Astrocyte (in vitro differentiated cells and primary cell): ENCODE measurements at regions not wholly inside any gene's neighbourhood (a gene's known extent, or its start where the extent isn't known, plus 50 kb on each side); places are given as distances from the start of the nearest gene placed in this dataset.

Source experiments
- DNase-seq: peaks from one replicate; pipeline ENCODE4 v3.0.0-alpha.2; 2010; ENCODE audit warnings: low read depth
- FAIRE-seq: peaks from 2 replicates; lab custom pipeline; 2011; peaks lifted over from hg19 to GRCh38; lab: Jason Lieb, UNC
- H2AFZ ChIP-seq: 2 replicates; pipeline ENCODE4 v1.6.0; 2012; ENCODE audit warnings: low read depth, low read length, inconsistent platforms
- H3K27ac ChIP-seq: 2 replicates; pipeline ENCODE4 v1.5.1; 2011; ENCODE audit warnings: low read depth, low read length, inconsistent platforms
- H3K27me3 ChIP-seq: 2 replicates; pipeline ENCODE4 v1.6.0; 2011; ENCODE audit warnings: low read length, inconsistent platforms; ENCODE audit not compliant: insufficient read depth
- H3K36me3 ChIP-seq: 2 replicates; pipeline ENCODE4 v1.5.1; 2011; ENCODE audit warnings: low read length, inconsistent platforms; ENCODE audit not compliant: insufficient read depth
- H3K4me1 ChIP-seq: 2 replicates; pipeline ENCODE4 v1.5.1; 2011; ENCODE audit warnings: low read length, inconsistent platforms; ENCODE audit not compliant: insufficient read depth
- H3K4me2 ChIP-seq: 2 replicates; pipeline ENCODE4 v1.6.0; 2012; ENCODE audit warnings: low read length, inconsistent platforms
- H3K4me3 ChIP-seq: 2 replicates; pipeline ENCODE4 v1.5.1; 2011; ENCODE audit warnings: low read depth, mild to moderate bottlenecking, low read length, inconsistent platforms; ENCODE audit not compliant: insufficient read depth
- H3K79me2 ChIP-seq: 2 replicates; pipeline ENCODE4 v1.6.0; 2012; ENCODE audit warnings: mild to moderate bottlenecking, low read length, inconsistent platforms; ENCODE audit not compliant: insufficient read depth
- H3K9ac ChIP-seq: 2 replicates; pipeline ENCODE4 v1.6.0; 2012; ENCODE audit warnings: mild to moderate bottlenecking, low read length, inconsistent platforms
- H3K9me3 ChIP-seq: 2 replicates; pipeline ENCODE4 v1.5.1; 2012; ENCODE audit warnings: low read depth, mild to moderate bottlenecking, low read length, inconsistent platforms; ENCODE audit not compliant: insufficient read depth
- H4K20me1 ChIP-seq: 2 replicates; pipeline ENCODE4 v1.6.0; 2012; ENCODE audit warnings: low read length, inconsistent platforms; ENCODE audit not compliant: insufficient read depth
- H3K27ac Mint-ChIP-seq: one replicate; pipeline ENCODE4 v1.8.0; 2021; ENCODE audit warnings: mild to moderate bottlenecking, mixed read lengths; ENCODE audit not compliant: unreplicated experiment
- H3K27me3 Mint-ChIP-seq: one replicate; pipeline ENCODE4 v1.8.0; 2021; ENCODE audit warnings: low read depth, mixed read lengths; ENCODE audit not compliant: unreplicated experiment
- H3K36me3 Mint-ChIP-seq: one replicate; pipeline ENCODE4 v1.8.0; 2021; ENCODE audit warnings: low read depth, mixed read lengths; ENCODE audit not compliant: unreplicated experiment
- H3K4me1 Mint-ChIP-seq: one replicate; pipeline ENCODE4 v1.8.0; 2021; ENCODE audit warnings: low read depth, mixed read lengths; ENCODE audit not compliant: unreplicated experiment
- H3K4me3 Mint-ChIP-seq: one replicate; pipeline ENCODE4 v1.8.0; 2021; ENCODE audit warnings: mild to moderate bottlenecking, moderate library complexity, mixed read lengths; ENCODE audit not compliant: unreplicated experiment
- H3K9me3 Mint-ChIP-seq: one replicate; pipeline ENCODE4 v1.8.0; 2021; ENCODE audit warnings: mild to moderate bottlenecking, mixed read lengths; ENCODE audit not compliant: unreplicated experiment
- EZH2 ChIP-seq: IDR thresholded peaks from 2 replicates; pipeline ENCODE4 v1.6.1; 2012; ENCODE audit warnings: mild to moderate bottlenecking, low read length, inconsistent platforms; ENCODE audit not compliant: insufficient read depth
- TF ChIP-seq, protein P1 (sequence below): IDR thresholded peaks from 2 replicates; pipeline ENCODE4 v1.5.1; 2011; ENCODE audit warnings: low read depth, mild to moderate bottlenecking, inconsistent platforms, low read length, moderate library complexity; ENCODE audit not compliant: insufficient read depth

DNA sequence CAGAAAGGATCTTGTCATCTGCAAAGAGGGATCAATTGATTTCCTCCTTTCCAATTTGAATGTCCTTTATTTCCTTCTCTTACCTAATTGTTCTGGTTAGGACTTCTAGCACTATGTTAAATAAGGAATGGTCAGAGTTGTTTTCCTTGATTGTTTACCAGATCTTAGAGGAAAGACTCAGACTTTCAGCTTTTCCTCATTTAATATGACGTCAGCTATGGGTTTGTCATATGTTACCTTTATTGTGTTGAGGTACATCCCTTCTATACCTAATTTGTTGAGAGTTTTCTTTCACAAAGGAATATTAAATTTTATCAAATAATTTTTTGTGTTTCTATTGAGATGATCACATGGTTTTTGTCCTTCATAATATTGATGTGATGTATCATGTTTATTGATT, 656.5 kb upstream of the GRAMD2B start:
- Mint-ChIP-seq H3K9me3 (peaks cover 7% of the 10 kb centered on the region), H3K4me1 (no peaks in the 10 kb centered on the region), H3K27ac (no peak overlapping the region), H3K4me3 (no peak overlapping the region), H3K36me3 (no peaks in the 10 kb centered on the region), H3K27me3 (no peaks in the 10 kb centered on the region)
- Histone ChIP-seq H3K4me1 (no peaks in the 10 kb centered on the region), H2AFZ (no peak overlapping the region), H3K4me2 (no peak overlapping the region), H3K79me2 (no peaks in the 10 kb centered on the region), H3K9me3 (no peaks in the 10 kb centered on the region), H3K27me3 (no peaks in the 10 kb centered on the region), H4K20me1 (no peaks in the 10 kb centered on the region), H3K4me3 (no peak overlapping the region), H3K27ac (no peak overlapping the region), H3K36me3 (no peaks in the 10 kb centered on the region), H3K9ac (no peak overlapping the region)
- no peak for DNase-seq
- TF ChIP-seq, protein P1, sequence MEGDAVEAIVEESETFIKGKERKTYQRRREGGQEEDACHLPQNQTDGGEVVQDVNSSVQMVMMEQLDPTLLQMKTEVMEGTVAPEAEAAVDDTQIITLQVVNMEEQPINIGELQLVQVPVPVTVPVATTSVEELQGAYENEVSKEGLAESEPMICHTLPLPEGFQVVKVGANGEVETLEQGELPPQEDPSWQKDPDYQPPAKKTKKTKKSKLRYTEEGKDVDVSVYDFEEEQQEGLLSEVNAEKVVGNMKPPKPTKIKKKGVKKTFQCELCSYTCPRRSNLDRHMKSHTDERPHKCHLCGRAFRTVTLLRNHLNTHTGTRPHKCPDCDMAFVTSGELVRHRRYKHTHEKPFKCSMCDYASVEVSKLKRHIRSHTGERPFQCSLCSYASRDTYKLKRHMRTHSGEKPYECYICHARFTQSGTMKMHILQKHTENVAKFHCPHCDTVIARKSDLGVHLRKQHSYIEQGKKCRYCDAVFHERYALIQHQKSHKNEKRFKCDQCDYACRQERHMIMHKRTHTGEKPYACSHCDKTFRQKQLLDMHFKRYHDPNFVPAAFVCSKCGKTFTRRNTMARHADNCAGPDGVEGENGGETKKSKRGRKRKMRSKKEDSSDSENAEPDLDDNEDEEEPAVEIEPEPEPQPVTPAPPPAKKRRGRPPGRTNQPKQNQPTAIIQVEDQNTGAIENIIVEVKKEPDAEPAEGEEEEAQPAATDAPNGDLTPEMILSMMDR: no peak
- TF ChIP-seq EZH2: no peak
- FAIRE-seq: no peak

DNA sequence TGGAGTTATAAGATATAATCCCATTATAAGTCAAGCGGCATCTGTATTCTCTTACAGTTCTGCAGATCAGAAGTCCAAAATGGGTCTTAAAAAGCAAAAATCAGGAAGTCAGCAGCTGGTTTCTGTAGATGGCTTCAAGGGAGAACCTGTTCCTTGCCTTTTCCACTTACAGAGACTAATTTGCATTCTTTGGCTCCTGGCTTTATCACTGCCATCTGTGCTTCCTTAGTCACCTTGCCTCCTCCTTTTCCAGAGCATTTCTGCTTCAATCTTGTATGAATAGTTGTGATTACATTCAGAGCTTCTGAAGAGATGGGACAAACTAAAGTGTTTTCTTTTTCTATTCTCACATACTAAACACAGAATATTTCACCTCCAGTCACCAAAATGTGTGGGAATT, 647.3 kb upstream of the GRAMD2B start:
- no peaks in the 10 kb centered on the region for H4K20me1 ChIP-seq
- H3K27ac Mint-ChIP-seq: no peak overlapping the region

DNA sequence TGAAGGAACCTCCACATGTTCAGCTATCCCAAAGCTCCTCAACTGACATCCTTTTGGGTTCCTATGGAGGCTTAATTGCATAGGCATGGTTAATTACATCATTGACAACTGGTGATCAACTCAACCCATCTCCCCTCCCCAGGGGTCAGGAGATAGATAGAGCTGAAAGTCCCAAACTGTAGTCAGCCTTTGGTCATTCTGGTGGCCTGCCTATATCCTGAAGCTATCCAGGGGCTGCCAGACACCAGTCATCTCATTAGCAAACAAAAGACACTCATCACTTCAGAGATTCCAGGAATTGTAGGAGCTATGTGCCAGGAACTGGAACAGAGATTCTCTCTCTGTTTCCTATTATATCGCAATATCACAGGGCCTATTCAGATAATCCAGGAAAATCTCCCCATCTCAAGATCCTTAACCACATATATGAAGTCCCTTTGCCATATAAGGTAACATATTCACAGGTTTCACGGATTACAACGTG, 646.5 kb upstream of the GRAMD2B start:
- FAIRE-seq (no peak), DNase-seq (no peak)
- H3K27ac ChIP-seq: no peak overlapping the region
- no peaks in the 10 kb centered on the region for H3K9me3 Mint-ChIP-seq
- no peaks in the 10 kb centered on the region for H3K36me3 Mint-ChIP-seq
- no peak overlapping the region for H3K9ac ChIP-seq
- H3K27me3 Mint-ChIP-seq: no peaks in the 10 kb centered on the region
- no peaks in the 10 kb centered on the region for H3K27me3 ChIP-seq
- H3K36me3 ChIP-seq: no peaks in the 10 kb centered on the region
- H4K20me1 ChIP-seq: no peaks in the 10 kb centered on the region
- no peak overlapping the region for H2AFZ ChIP-seq
- H3K4me1 Mint-ChIP-seq: no peaks in the 10 kb centered on the region
- no peak overlapping the region for H3K4me3 ChIP-seq
- H3K4me2 ChIP-seq: no peak overlapping the region
- no peaks in the 10 kb centered on the region for H3K9me3 ChIP-seq
- no peaks in the 10 kb centered on the region for H3K4me1 ChIP-seq
- TF ChIP-seq, protein P1: no peak
- TF ChIP-seq EZH2: no peak
- H3K79me2 ChIP-seq: no peaks in the 10 kb centered on the region
- no peak overlapping the region for H3K27ac Mint-ChIP-seq
- no peak overlapping the region for H3K4me3 Mint-ChIP-seq

More for the DNA sequence above, 647.3 kb upstream of the GRAMD2B start:
- Histone ChIP-seq H3K27ac (no peak overlapping the region), H3K4me3 (no peak overlapping the region), H3K36me3 (no peaks in the 10 kb centered on the region), H3K79me2 (no peaks in the 10 kb centered on the region), H3K4me1 (no peaks in the 10 kb centered on the region), H2AFZ (no peak overlapping the region), H3K9me3 (no peaks in the 10 kb centered on the region), H3K27me3 (no peaks in the 10 kb centered on the region), H3K4me2 (no peak overlapping the region), H3K9ac (no peak overlapping the region)
- Mint-ChIP-seq H3K4me1 (no peaks in the 10 kb centered on the region), H3K27me3 (no peaks in the 10 kb centered on the region), H3K4me3 (no peak overlapping the region), H3K36me3 (no peaks in the 10 kb centered on the region), H3K9me3 (no peaks in the 10 kb centered on the region)
- no peak for TF ChIP-seq EZH2
- TF ChIP-seq, protein P1: no peak
- no peak for FAIRE-seq
- no peak for DNase-seq
